ENCODE measurements at regions not wholly inside any gene's neighbourhood (a gene's known extent, or its start where the extent isn't known, plus 50 kb on each side); places are given as distances from the start of the nearest gene placed in this dataset.

- intact Hi-C loops (cut with micrococcal nuclease), result no loop called here
- H3K4me3 ChIP-seq, result no peak overlapping the region
- TF ChIP-seq CTCF (IDR thresholded peaks at IDR 0.05; ENCODE audit: borderline replicate concordance), result no peak
- no peaks in the 10 kb centered on the region for H3K27me3 ChIP-seq (ENCODE audit: low read depth)
- no peak for DNase-seq
- no peaks in the 10 kb centered on the region for H3K4me1 ChIP-seq
- no peaks in the 10 kb centered on the region for H3K9me3 ChIP-seq (replicated peaks)
- no peak overlapping the region for H3K27ac ChIP-seq (replicated peaks)
- H3K36me3 ChIP-seq, result no peaks in the 10 kb centered on the region
Observed at GRCh38 chr9:75834878-75835277, 55.6 kb upstream of the PCSK5 start.

Data from left ventricle myocardium inferior (tissue), 1 donor.